Thyroid gland (tissue), 4 donors: ENCODE measurements at regions not wholly inside any gene's neighbourhood (a gene's known extent, or its start where the extent isn't known, plus 50 kb on each side); places are given as distances from the start of the nearest gene placed in this dataset.

Experiments
- POLR2A ChIP-seq, 2 donors: fragments of 450-650 bp; IDR thresholded peaks; one replicate each; pipeline ENCODE4 v1.6.1; 2017; ENCODE audit warnings: antibody characterized with exemption in 2 of 2, mild to moderate bottlenecking in 2 of 2, moderate library complexity in 1 of 2
- TF ChIP-seq, protein P1 (sequence below), 6 experiments: fragments of 200-600 bp in 3 of 6; fragments of 450-650 bp in 3 of 6; sonication (generic) in 3 of 6; IDR thresholded peaks; one replicate each; pipeline ENCODE4 v1.5.1; 2016 to 2019; ENCODE audit warnings: antibody characterized with exemption in 6 of 6, mild to moderate bottlenecking in 2 of 6, inconsistent platforms in 1 of 6, moderate library complexity in 1 of 6

DNA sequence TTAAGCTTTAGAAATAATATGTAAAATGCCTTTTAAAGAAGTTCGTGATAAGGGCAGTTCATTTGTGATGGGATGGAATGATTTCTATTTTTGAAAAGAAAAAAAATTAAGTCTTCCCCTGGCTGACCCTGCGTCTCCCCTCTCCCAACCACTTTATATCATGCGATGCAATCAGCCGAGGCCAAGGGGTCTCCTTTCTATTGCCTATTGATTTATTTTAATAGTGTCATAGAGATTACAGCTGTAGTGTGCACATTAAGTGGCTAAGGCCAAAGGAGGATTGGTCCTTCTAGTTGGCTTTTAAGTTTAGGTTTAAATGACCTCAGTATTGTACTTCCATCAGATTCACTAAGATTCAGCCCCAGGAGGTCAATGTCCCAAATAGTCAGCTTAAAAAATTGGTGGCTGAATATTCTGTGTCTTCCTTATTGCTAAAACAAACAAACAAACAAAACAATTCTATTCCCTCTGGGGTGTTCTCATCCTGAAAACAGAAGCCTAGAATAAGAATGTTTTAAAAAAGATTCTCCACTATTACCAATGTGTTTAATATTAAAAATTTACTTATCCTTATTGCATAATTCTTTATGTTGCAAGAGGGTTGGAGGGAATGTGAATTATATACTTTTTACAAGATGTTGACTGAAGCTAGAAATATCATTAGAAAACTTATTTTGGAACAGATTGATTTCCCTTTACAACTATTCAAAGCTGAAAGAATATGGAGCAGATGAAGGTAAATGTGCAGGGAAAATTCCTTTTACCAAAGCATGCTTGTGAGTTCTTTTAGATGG lies 359.1 kb downstream of the SAMD5 start:
- TF ChIP-seq, protein P1, sequence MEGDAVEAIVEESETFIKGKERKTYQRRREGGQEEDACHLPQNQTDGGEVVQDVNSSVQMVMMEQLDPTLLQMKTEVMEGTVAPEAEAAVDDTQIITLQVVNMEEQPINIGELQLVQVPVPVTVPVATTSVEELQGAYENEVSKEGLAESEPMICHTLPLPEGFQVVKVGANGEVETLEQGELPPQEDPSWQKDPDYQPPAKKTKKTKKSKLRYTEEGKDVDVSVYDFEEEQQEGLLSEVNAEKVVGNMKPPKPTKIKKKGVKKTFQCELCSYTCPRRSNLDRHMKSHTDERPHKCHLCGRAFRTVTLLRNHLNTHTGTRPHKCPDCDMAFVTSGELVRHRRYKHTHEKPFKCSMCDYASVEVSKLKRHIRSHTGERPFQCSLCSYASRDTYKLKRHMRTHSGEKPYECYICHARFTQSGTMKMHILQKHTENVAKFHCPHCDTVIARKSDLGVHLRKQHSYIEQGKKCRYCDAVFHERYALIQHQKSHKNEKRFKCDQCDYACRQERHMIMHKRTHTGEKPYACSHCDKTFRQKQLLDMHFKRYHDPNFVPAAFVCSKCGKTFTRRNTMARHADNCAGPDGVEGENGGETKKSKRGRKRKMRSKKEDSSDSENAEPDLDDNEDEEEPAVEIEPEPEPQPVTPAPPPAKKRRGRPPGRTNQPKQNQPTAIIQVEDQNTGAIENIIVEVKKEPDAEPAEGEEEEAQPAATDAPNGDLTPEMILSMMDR (IDR thresholded peaks at IDR 0.05), result no peak
- TF ChIP-seq POLR2A (IDR thresholded peaks at IDR 0.05), result no peak
